SJCRH30 (cell line): ENCODE measurements at regions not wholly inside any gene's neighbourhood (a gene's known extent, or its start where the extent isn't known, plus 50 kb on each side); places are given as distances from the start of the nearest gene placed in this dataset.
"Not testable (repeated sequence)": the region's sequence is repeated elsewhere in the genome, so short reads cannot be mapped to it uniquely, and the experiment has no call there.

Source experiments
- DNase-seq, 2 experiments: peaks; one replicate each; pipeline ENCODE4 v3.0.0-alpha.2; 2015 to 2020
- H3K27ac ChIP-seq: fragments of 250-450 bp; sonication (Bioruptor Pico); 2 replicates; pipeline ENCODE4 v1.5.1; 2020; ENCODE audit warnings: mild to moderate bottlenecking, moderate library complexity
- H3K27me3 ChIP-seq: fragments of 250-450 bp; sonication (Bioruptor Pico); 2 replicates; pipeline ENCODE4 v1.5.1; 2020; ENCODE audit warnings: mild to moderate bottlenecking, moderate library complexity
- H3K36me3 ChIP-seq: fragments of 250-450 bp; sonication (Bioruptor Pico); 2 replicates; pipeline ENCODE4 v1.5.1; 2020; ENCODE audit warnings: mild to moderate bottlenecking, moderate library complexity
- H3K4me1 ChIP-seq: fragments of 250-450 bp; sonication (Bioruptor Pico); 2 replicates; pipeline ENCODE4 v1.5.1; 2020; ENCODE audit warnings: mild to moderate bottlenecking, moderate library complexity
- H3K4me3 ChIP-seq: fragments of 250-450 bp; sonication (Bioruptor Pico); 2 replicates; pipeline ENCODE4 v1.5.1; 2020; ENCODE audit warnings: mild to moderate bottlenecking, moderate library complexity
- H3K9me3 ChIP-seq: fragments of 250-450 bp; sonication (Bioruptor Pico); replicated peaks from 2 replicates; pipeline ENCODE4 v1.5.1; 2020; ENCODE audit warnings: mild to moderate bottlenecking, moderate library complexity

DNA sequence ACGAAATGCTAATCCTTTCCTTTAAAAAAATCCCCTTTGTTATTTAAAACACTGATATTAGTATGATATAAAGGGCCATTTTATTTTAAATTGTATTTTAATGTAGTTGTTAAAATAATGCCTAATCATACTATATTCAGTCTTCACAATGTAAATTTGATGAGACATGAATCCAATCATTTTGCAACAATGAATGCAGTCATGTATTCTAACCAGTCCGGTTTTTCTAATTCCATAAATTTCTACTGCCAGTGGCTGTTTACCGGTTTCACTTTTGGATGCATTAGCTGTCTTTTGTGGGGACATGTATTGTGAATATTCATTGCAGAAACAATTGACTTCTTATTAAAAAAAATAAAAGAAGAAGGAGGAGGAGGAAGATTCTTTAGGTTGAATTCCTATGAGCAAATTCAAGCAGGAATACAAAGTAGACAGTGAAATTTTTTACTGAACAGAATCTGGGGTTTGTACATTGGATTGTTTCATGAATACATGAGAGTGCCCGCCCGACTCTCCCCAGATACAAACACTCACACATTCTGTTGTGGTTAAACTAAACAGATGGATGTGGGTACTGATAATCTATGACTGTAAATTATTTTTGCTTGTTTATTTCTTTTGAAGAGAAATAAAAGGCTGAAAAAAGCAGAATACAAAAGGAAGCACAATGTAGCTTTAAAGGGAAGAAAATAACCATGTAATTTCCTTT, 624.8 kb upstream of the PTBP2 start:
- H3K36me3 ChIP-seq = no peaks in the 10 kb centered on the region
- H3K9me3 ChIP-seq = no peaks in the 10 kb centered on the region
- H3K27me3 ChIP-seq = no peaks in the 10 kb centered on the region
- H3K4me3 ChIP-seq = no peak overlapping the region
- no peaks in the 10 kb centered on the region for H3K4me1 ChIP-seq
- DNase-seq = no peak
- H3K27ac ChIP-seq = no peak overlapping the region

DNA sequence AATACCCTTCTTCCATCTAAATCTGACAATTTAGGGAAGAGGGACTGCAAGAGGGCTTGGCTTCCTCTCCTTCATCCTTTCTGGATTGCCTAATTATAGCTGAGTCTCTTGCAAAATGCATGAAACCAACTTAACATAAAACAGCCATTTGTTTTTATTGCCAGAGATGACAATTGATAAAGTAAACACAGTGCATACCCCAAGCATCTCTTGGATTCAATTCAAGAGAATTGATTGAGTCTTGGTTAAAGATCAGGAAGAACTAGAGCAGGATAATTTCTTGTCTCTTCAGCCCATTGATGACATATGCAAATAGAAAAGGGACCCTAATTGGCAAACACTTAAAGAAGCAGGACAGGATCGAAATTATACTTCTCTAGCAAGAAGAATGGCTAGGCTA, 617.1 kb upstream of the PTBP2 start:
- Histone ChIP-seq H3K27me3 (no peaks in the 10 kb centered on the region), H3K9me3 (no peaks in the 10 kb centered on the region)

DNA sequence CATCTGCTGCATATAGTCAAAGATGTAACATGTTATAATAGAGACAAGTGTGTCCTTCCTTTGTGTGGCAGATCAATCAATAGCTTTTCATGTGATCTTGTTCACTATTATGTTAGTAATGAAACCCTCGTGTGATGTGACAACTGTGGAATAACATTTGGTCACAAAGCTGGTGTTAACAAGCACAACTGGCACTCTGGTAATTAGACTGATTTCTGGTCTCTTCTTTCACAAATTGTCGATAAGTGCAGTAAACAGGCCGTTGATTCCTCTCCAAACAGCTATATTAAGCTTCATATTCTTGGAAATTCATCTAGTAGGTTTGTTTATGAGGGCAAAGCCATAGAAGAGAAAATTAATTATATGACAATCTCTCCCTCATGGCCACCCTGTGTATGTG, 616.7 kb upstream of the PTBP2 start:
- no peak for DNase-seq
- H3K36me3 ChIP-seq = no peaks in the 10 kb centered on the region
- H3K4me1 ChIP-seq = no peaks in the 10 kb centered on the region
- no peak overlapping the region for H3K4me3 ChIP-seq
- H3K27ac ChIP-seq = no peak overlapping the region
- H3K9me3 ChIP-seq = no peaks in the 10 kb centered on the region
- no peaks in the 10 kb centered on the region for H3K27me3 ChIP-seq

More for the DNA sequence above, 617.1 kb upstream of the PTBP2 start:
- Histone ChIP-seq H3K4me1 (no peaks in the 10 kb centered on the region), H3K27ac (no peak overlapping the region), H3K4me3 (no peak overlapping the region), H3K36me3 (no peaks in the 10 kb centered on the region)
- no peak for DNase-seq

DNA sequence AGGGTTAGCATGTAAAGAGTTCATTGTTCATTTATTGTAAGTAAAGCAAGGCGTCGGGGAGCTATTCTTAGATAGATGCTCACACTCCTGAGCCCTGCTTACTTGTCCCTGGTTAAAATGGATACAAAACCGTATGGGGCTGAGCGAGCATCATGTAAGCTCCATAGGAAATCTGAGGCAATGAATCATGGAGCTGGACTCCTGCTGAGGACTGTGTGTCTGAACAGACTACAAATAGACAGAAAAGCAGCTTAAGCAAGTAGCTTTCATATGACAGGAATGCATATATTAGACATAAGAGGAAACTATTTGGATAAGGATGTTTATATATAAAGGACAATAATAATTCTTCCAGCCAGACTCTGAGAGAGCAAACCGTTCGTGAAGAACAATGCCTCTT, 604.9 kb upstream of the PTBP2 start:
- H3K4me1 ChIP-seq = no peaks in the 10 kb centered on the region
- H3K9me3 ChIP-seq = no peaks in the 10 kb centered on the region
- H3K4me3 ChIP-seq = no peak overlapping the region
- DNase-seq = no peak
- no peaks in the 10 kb centered on the region for H3K27me3 ChIP-seq
- no peaks in the 10 kb centered on the region for H3K36me3 ChIP-seq
- H3K27ac ChIP-seq = no peak overlapping the region

DNA sequence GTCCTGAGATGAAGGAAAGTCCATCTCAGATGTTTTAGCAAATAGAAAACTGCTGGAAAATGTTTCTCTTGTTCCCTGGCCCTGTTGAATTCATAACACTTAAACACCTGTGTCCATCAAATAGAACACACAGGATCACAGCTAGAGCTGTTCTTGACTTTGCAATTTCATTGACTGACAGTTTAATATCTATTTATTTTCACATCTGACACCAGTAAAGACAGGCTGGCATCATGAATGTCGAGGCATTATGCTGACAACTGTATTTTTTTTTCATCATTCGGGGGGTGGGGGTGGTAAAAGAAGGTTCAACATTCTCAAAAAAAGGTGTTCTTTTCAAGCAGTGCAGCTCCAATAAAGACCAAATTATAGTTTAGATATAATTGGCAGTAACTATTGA, 591.2 kb upstream of the PTBP2 start:
- Histone ChIP-seq H3K4me3 (no peak overlapping the region), H3K9me3 (no peaks in the 10 kb centered on the region), H3K4me1 (no peaks in the 10 kb centered on the region), H3K27me3 (no peaks in the 10 kb centered on the region), H3K27ac (no peak overlapping the region), H3K36me3 (no peaks in the 10 kb centered on the region)
- DNase-seq = no peak

DNA sequence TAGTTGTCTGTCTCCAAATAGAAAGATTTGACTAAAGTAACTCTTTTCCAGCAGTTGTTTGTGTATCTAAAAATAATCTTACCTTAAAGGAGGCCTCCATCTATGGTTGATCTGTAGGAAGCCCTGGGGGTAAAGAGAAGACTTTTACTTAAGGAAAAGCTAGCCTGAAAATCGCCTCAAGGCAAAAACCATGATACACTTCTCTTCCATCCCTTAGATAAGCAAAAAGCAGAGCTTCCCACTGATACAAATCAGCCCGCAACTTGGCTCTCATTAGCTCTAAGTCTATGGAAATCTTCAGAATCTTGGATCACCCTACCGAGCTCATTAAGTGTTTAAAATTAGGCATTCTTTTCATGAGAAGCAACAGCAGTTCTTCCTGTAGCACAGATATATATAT, 576.9 kb upstream of the PTBP2 start:
- H3K27me3 ChIP-seq = no peaks in the 10 kb centered on the region
- H3K4me1 ChIP-seq = no peaks in the 10 kb centered on the region
- no peak overlapping the region for H3K4me3 ChIP-seq
- H3K9me3 ChIP-seq = no peaks in the 10 kb centered on the region
- H3K36me3 ChIP-seq = no peaks in the 10 kb centered on the region
- DNase-seq = no peak
- no peak overlapping the region for H3K27ac ChIP-seq

DNA sequence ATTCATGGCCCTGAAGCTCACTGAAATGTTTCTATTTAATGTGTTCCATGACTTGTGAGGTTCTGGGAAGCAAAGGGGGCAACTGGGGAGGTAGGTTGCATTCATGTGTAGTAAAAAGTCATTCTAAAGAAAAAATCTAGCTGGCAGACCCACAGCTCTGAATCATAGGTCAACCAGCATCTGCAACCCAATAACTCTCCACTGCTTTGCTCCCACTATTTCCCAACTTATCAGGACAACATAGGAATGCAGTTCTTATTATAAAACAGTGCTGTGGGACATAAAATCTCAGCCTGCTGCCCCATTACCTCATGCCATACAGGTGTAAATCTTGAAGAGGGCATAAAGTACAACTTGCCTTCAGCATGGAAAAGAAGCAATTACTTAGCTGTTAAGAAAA, 576.1 kb upstream of the PTBP2 start:
- DNase-seq = no peak
- H3K27ac ChIP-seq = no peak overlapping the region
- no peaks in the 10 kb centered on the region for H3K36me3 ChIP-seq

DNA sequence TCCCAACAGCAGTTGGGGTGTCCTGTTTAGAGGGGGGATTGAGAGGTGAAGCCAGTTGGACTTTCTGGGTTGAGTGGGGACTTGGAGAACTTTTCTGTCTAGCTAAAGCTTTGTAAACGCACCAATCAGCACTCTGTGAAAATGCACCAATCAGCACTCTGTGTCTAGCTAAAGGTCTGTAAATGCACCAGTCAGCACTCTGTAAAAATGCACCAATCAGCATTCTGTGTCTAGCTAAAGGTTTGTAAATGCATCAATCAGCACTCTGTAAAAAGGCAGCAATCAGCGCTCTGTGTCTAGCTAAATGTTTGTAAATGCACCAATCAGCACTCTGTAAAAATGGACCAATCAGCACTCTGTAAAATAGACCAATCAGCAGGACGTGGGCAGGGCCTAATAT, 568.6 kb upstream of the PTBP2 start:
- H3K27me3 ChIP-seq, H3K4me1 ChIP-seq, DNase-seq, H3K27ac ChIP-seq, H3K4me3 ChIP-seq, H3K36me3 ChIP-seq, H3K9me3 ChIP-seq: not testable (repeated sequence)

More for the DNA sequence above, 576.1 kb upstream of the PTBP2 start:
- no peaks in the 10 kb centered on the region for H3K9me3 ChIP-seq
- no peaks in the 10 kb centered on the region for H3K4me1 ChIP-seq
- H3K27me3 ChIP-seq = no peaks in the 10 kb centered on the region
- no peak overlapping the region for H3K4me3 ChIP-seq

DNA sequence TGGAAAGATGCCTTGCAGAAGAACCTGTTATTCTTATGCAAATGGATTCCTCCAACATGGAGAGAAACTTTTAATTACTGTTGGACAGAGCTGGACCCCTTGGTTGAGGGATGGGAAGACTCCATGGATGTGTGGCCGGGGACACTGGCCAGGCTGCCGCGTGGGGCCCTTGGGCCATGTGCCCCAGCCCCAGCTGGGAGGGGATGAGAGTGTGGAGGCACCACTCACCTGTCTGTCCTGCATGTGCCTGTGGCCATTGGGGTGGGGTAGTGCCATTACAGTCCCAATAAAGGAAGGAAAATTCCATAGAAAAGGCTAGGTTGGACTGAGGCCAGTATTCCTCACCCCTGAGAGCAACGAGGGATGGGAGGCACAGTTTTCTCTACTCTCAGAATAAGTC, 564.5 kb upstream of the PTBP2 start:
- H3K4me1 ChIP-seq = no peaks in the 10 kb centered on the region
- no peaks in the 10 kb centered on the region for H3K27me3 ChIP-seq
- H3K27ac ChIP-seq = no peak overlapping the region

DNA sequence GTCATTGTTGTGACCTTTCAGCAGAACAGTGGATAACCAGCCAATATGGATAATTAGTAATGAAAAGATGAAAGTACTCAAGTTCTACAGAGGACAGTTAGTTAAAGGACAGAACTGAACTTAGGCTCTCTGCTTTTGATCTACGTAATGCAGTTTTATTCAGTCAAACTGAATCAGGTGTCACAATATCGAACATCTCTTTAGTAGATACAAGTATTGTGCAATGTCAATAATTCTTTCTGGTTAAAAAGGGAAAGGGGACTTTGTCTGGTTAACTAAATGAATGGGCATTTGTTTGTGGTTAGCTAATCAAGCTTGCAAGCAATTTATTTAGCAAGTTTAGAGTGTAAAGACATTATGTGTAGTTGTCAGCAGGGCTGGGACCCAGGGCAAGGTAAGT, 562.2 kb upstream of the PTBP2 start:
- Histone ChIP-seq H3K27me3 (no peaks in the 10 kb centered on the region), H3K27ac (no peak overlapping the region), H3K36me3 (no peaks in the 10 kb centered on the region), H3K4me1 (no peaks in the 10 kb centered on the region), H3K4me3 (no peak overlapping the region), H3K9me3 (no peaks in the 10 kb centered on the region)
- DNase-seq = no peak

More for the DNA sequence above, 564.5 kb upstream of the PTBP2 start:
- Histone ChIP-seq H3K36me3 (no peaks in the 10 kb centered on the region), H3K9me3 (no peaks in the 10 kb centered on the region), H3K4me3 (no peak overlapping the region)
- no peak for DNase-seq

DNA sequence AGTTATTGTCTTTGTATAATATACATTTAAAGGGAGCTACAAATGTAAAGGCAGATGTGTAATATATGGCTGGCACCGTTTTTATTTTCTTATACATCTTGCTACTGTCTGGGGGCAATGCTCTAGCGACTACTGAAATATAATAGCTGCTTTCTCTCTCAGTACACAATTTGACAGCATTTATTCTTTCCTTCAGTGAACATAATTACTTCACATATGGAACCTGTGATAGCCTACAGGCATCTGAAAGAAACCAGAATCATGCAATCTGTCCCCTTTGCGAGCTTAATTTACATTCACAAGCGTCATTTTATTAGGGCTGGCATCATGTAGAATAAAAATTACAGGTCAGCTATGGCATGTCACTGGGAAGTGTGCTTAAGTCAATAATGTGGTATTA, 557.5 kb upstream of the PTBP2 start:
- H3K36me3 ChIP-seq = no peaks in the 10 kb centered on the region
- no peak overlapping the region for H3K4me3 ChIP-seq
- no peaks in the 10 kb centered on the region for H3K4me1 ChIP-seq
- no peaks in the 10 kb centered on the region for H3K27me3 ChIP-seq
- no peak for DNase-seq
- H3K27ac ChIP-seq = no peak overlapping the region
- no peaks in the 10 kb centered on the region for H3K9me3 ChIP-seq

DNA sequence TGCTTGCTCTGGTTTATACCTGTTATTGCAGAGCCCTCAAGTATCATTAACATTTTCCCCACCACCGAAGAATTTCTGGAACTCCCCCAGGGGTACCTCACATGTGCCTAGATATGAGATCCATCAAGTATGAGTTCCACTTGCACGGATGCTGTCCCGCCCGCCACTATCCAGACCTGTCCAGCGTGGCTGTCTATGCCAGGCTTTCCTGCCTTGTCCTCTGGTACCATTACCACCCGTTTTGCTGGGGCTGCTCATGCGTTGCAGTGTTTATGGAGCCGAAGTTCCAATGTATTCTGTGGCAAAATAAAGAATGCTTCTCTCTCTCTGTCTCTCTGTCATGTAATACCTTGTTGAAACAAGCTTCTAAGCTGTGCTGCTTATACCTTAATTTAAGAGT, 543.5 kb upstream of the PTBP2 start:
- Histone ChIP-seq H3K4me3 (no peak overlapping the region), H3K36me3 (no peaks in the 10 kb centered on the region), H3K27me3 (no peaks in the 10 kb centered on the region), H3K4me1 (no peaks in the 10 kb centered on the region), H3K27ac (no peak overlapping the region), H3K9me3 (no peaks in the 10 kb centered on the region)
- no peak for DNase-seq

DNA sequence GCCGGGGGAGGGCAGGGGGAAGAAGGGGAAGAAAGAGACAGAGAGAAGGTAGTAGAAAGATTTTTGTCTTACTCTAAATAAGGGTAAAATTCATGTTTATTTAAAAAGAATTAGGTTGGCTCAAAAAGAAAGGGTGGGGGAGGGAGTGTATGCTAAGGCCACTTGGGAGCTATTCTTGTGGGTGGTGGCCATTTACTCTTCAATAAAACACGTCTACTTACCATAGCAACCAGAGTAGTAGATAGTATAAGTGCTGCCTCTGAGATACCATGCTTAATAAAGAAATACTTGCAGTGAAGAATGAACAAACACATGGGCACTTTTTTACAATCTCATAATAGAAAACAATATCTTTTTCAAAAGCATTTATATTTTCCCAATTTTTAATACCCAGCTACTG, 538.1 kb upstream of the PTBP2 start:
- no peaks in the 10 kb centered on the region for H3K36me3 ChIP-seq
- H3K4me3 ChIP-seq = no peak overlapping the region
- no peak overlapping the region for H3K27ac ChIP-seq
- no peaks in the 10 kb centered on the region for H3K9me3 ChIP-seq
- no peaks in the 10 kb centered on the region for H3K27me3 ChIP-seq
- no peak for DNase-seq
- no peaks in the 10 kb centered on the region for H3K4me1 ChIP-seq

DNA sequence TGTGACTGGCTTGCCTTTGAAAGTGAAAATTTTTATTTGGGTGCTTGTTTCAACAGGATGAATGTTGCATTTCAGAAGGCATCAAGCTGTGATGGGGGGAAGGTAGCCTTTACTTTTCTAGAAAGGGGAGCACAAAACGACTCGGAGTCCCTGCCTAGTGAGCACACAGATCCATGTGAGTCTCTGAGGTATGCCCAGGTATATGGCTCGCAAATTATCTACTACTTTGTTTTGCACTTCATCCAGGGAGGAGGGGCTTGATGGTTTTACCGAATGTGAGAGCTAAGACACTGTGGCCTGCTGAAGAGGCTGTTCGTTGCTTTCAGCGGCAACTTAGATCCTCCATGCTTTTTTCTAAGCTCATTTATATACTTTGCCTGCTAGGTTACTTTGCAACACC, 537.7 kb upstream of the PTBP2 start:
- H3K4me3 ChIP-seq = no peak overlapping the region
- no peaks in the 10 kb centered on the region for H3K4me1 ChIP-seq
- H3K27ac ChIP-seq = no peak overlapping the region
- H3K9me3 ChIP-seq = no peaks in the 10 kb centered on the region
- no peaks in the 10 kb centered on the region for H3K27me3 ChIP-seq
- H3K36me3 ChIP-seq = no peaks in the 10 kb centered on the region
- no peak for DNase-seq

DNA sequence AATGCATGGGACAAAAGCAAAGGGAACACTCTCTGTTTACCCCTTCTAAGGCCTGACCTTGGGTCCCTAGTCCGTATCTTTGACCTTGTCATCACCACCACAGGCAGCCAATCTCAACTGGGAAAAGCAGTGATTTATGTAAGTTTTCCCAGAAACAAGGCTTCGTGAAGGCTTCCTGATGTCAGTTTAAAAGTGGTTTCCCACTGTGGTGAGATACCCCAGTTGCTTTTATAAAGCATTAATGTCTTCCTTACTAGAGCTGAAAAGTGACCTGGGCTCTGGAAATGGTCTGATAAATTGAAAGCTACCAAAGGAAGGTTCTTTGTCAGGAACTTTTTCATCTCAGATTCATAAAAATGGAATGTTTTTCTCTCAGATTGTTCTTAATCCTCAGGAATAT, 536.4 kb upstream of the PTBP2 start:
- Histone ChIP-seq H3K36me3 (no peaks in the 10 kb centered on the region), H3K4me1 (no peaks in the 10 kb centered on the region), H3K9me3 (no peaks in the 10 kb centered on the region), H3K27me3 (no peaks in the 10 kb centered on the region), H3K27ac (no peak overlapping the region), H3K4me3 (no peak overlapping the region)
- no peak for DNase-seq

DNA sequence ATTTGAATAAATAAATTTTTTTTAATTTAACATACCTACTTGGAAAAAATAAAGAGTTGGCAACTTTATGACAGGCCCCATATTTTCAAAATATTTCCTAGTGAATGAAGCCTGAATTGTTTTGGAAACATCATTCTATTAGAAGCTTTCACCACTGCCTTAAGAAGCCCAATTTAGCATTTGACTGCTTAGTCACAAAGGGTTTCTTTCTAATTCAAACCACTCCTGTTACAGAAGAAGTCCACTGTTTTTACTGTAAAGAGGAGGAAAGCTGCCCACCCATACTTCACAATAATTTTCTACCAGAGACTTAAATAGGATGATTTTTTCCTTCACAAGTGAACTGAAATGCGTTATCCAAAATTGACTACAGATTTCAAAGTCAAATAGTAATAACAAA, 534.6 kb upstream of the PTBP2 start:
- Histone ChIP-seq H3K27me3 (no peaks in the 10 kb centered on the region), H3K4me3 (no peak overlapping the region), H3K4me1 (no peaks in the 10 kb centered on the region), H3K27ac (no peak overlapping the region), H3K36me3 (no peaks in the 10 kb centered on the region), H3K9me3 (no peaks in the 10 kb centered on the region)
- DNase-seq = no peak
